HepG2 (cell line): ENCODE measurements at regions not wholly inside any gene's neighbourhood (a gene's known extent, or its start where the extent isn't known, plus 50 kb on each side); places are given as distances from the start of the nearest gene placed in this dataset.

Experiments used
- SOX6 ChIP-seq, 2 experiments: fragments of 450-650 bp in 1 of 2; sonication (generic) in 1 of 2; formaldehyde crosslinking in 1 of 2; IDR thresholded peaks; 2 replicates each; pipeline versions ENCODE4 v1.4.0 to v1.6.1; 2017 to 2020; ENCODE audit warnings: antibody characterized with exemption in 1 of 2, mild to moderate bottlenecking in 1 of 2, missing genetic modification reagents in 1 of 2
- ZFP36 ChIP-seq: fragments of 150-350 bp; IDR thresholded peaks from 2 replicates; pipeline ENCODE4 v1.6.1; 2018; ENCODE audit warnings: borderline replicate concordance, low read length, low read depth; ENCODE audit not compliant: partially characterized antibody
- ZKSCAN8 ChIP-seq: IDR thresholded peaks from 2 replicates; pipeline ENCODE4 v1.6.1; 2016; ENCODE audit warnings: borderline replicate concordance, missing genetic modification reagents, missing compliant biosample characterization
- ZNF138 ChIP-seq: sonication (generic); formaldehyde crosslinking; IDR thresholded peaks from 2 replicates; pipeline ENCODE4 v1.5.0; 2020; ENCODE audit warnings: mild to moderate bottlenecking, low read depth, missing genetic modification reagents

- no peak for TF ChIP-seq ZKSCAN8
- TF ChIP-seq ZFP36, result no peak
- TF ChIP-seq ZNF138, result no peak
- TF ChIP-seq SOX6 (IDR thresholded peaks at IDR 0.05), result no peak
- TF ChIP-seq SOX6 (CRISPR knock-in tag; IDR thresholded peaks at IDR 0.05), result no peak
Observed at GRCh38 chr7:119949053-119949452, 323.9 kb upstream of the KCND2 start.
